Endothelial cell (in vitro differentiated cells): ENCODE measurements at regions not wholly inside any gene's neighbourhood (a gene's known extent, or its start where the extent isn't known, plus 50 kb on each side); places are given as distances from the start of the nearest gene placed in this dataset.

Source experiments
- DNase-seq: peaks from one replicate; pipeline ENCODE4 v3.0.0; 2021; ENCODE audit warnings: low spot score
- H3K27ac Mint-ChIP-seq: one replicate; pipeline ENCODE4 v1.8.0; 2021; ENCODE audit warnings: mixed read lengths, inconsistent platforms; ENCODE audit not compliant: unreplicated experiment
- H3K27me3 Mint-ChIP-seq: one replicate; pipeline ENCODE4 v1.8.0; 2021; ENCODE audit warnings: mild to moderate bottlenecking, moderate library complexity, mixed read lengths, inconsistent platforms; ENCODE audit not compliant: unreplicated experiment
- H3K36me3 Mint-ChIP-seq: one replicate; pipeline ENCODE4 v1.8.0; 2021; ENCODE audit warnings: mild to moderate bottlenecking, low read depth, mixed read lengths, inconsistent platforms; ENCODE audit not compliant: unreplicated experiment
- H3K4me1 Mint-ChIP-seq: one replicate; pipeline ENCODE4 v1.8.0; 2021; ENCODE audit warnings: mild to moderate bottlenecking, mixed read lengths, inconsistent platforms; ENCODE audit not compliant: unreplicated experiment
- H3K4me3 Mint-ChIP-seq: one replicate; pipeline ENCODE4 v1.8.0; 2021; ENCODE audit warnings: mild to moderate bottlenecking, mixed read lengths, inconsistent platforms; ENCODE audit not compliant: unreplicated experiment
- H3K9me3 Mint-ChIP-seq: one replicate; pipeline ENCODE4 v1.8.0; 2021; ENCODE audit warnings: mixed read lengths, inconsistent platforms; ENCODE audit not compliant: unreplicated experiment
- TF ChIP-seq, protein P1 (sequence below): fragments of 200-600 bp; sonication (generic); IDR thresholded peaks from one replicate; pipeline ENCODE4 v1.5.0; 2021; ENCODE audit warnings: antibody characterized with exemption; ENCODE audit not compliant: unreplicated experiment

DNA sequence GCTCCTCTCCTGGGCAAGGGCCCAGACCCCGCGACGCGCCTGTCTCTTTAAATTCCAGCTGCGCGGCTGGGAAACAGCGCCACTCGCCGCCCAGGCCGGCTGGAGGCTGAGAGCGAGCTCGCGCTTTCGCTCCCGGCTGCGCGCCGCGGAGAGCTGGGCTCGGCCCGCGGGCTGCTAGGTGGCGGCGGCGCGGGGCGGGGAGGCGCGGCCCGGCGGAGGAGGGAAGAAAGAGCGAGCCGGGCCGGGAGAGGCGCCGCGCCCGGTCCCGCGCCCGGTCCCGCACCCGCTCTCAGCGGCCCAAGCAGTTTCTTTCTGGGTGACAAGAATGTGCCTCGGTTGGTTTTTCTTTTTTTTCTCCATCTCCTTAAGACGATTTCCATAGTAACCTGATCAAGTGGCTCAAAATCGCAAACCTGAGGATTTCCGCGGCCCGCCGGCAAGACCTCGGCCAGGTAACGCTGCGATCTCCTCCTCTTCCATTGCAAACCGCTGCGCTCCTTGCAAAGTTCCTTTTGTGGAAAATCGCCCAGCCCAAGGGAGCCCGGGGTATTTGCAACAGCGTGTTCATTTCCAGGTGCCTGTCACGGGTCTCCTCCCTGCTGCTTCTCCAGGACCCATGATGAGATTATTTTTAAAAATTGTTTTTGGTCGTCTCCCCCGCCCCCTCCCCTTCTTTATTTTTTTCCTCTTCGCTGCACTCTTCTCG, 259.5 kb upstream of the E2F7 start:
- peak; percentile 83 for DNase-seq
- Mint-ChIP-seq H3K36me3 (no peaks in the 10 kb centered on the region), H3K27ac (peak overlapping the region; percentile 85), H3K4me3 (peak overlapping the region; percentile 92), H3K27me3 (no peaks in the 10 kb centered on the region), H3K9me3 (no peaks in the 10 kb centered on the region), H3K4me1 (peaks cover 12% of the 10 kb centered on the region)
- TF ChIP-seq, protein P1, sequence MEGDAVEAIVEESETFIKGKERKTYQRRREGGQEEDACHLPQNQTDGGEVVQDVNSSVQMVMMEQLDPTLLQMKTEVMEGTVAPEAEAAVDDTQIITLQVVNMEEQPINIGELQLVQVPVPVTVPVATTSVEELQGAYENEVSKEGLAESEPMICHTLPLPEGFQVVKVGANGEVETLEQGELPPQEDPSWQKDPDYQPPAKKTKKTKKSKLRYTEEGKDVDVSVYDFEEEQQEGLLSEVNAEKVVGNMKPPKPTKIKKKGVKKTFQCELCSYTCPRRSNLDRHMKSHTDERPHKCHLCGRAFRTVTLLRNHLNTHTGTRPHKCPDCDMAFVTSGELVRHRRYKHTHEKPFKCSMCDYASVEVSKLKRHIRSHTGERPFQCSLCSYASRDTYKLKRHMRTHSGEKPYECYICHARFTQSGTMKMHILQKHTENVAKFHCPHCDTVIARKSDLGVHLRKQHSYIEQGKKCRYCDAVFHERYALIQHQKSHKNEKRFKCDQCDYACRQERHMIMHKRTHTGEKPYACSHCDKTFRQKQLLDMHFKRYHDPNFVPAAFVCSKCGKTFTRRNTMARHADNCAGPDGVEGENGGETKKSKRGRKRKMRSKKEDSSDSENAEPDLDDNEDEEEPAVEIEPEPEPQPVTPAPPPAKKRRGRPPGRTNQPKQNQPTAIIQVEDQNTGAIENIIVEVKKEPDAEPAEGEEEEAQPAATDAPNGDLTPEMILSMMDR: no peak

DNA sequence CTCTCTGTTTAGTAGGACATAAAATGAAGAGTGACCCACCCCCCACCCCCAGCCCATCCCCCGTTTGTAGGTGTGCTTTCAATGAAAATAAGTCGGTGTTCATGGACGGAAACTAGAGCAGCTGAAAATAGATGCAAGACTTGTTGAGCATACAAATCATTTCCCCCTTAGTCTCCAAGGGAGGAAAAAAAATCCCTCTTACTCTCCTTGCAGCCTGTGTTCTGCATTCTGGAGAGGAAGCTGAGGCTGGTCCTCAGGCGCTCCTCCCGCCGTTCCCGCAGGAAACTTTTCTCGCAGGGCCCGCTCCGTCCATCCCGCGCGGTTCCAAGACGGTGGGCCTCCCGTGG, 259.0 kb upstream of the E2F7 start:
- H3K27me3 Mint-ChIP-seq: no peaks in the 10 kb centered on the region
- no peaks in the 10 kb centered on the region for H3K36me3 Mint-ChIP-seq
- H3K9me3 Mint-ChIP-seq: no peaks in the 10 kb centered on the region
- peaks cover 12% of the 10 kb centered on the region for H3K4me1 Mint-ChIP-seq
- DNase-seq: no peak
- no peak overlapping the region for H3K27ac Mint-ChIP-seq
- TF ChIP-seq, protein P1: no peak
- H3K4me3 Mint-ChIP-seq: peak overlapping the region; percentile 81

DNA sequence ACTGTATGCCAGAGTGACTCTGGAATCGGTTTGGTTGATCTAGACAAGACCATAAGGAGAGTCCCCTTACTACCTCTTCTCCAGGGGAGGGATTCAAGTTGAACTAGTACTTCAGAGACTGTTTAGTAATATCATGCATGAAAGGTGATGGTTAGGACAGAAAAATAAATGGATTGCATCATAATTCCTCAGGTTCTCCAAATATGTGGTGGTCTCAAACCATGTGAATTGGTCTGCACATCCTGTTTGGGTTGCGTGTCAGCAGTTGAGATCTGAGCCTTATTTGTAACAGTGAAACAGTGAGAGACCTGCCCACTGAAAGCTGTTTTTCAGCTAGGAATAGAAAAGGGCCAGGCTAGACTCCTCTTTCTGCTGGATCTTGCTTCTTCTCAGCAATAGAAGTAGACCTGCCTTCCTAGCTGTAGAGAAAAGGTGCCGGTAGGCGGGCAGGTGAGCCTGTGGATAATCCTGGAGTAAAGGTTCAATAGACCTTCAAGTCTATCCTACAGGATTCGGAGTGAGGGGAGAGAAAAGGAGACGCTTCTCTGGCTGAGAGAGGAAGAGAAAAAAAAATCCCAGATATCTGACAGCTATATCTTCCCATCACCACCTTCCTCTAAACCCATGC, 258.5 kb upstream of the E2F7 start:
- Mint-ChIP-seq H3K27me3 (no peaks in the 10 kb centered on the region), H3K27ac (no peak overlapping the region), H3K4me1 (peaks cover 12% of the 10 kb centered on the region), H3K36me3 (no peaks in the 10 kb centered on the region), H3K4me3 (peak overlapping the region; percentile 81), H3K9me3 (no peaks in the 10 kb centered on the region)
- TF ChIP-seq, protein P1: no peak
- DNase-seq: no peak

DNA sequence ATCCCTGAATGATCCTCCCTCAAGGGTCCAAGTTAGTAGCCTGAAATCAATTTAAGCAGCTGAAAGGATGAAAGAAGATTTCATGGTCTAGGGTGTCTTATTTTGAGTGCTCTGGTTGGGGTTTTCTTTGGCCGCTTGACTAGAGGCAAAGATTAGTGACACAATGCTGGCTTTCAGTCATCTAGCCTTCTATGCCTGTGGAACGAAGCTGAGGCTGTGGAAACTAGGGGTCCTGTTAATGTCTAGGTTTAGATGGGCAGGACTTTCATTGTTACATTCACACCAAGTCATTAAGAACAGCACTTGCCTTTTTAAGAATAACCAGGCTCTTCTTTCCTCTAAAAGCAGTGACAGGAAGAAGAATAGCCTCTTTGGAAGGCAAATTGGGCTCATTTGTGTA, 253.8 kb upstream of the E2F7 start:
- no peak for DNase-seq
- TF ChIP-seq, protein P1: no peak
- Mint-ChIP-seq H3K9me3 (no peaks in the 10 kb centered on the region), H3K4me1 (peaks cover 6% of the 10 kb centered on the region), H3K4me3 (no peak overlapping the region), H3K27ac (no peak overlapping the region), H3K27me3 (no peaks in the 10 kb centered on the region), H3K36me3 (no peaks in the 10 kb centered on the region)

DNA sequence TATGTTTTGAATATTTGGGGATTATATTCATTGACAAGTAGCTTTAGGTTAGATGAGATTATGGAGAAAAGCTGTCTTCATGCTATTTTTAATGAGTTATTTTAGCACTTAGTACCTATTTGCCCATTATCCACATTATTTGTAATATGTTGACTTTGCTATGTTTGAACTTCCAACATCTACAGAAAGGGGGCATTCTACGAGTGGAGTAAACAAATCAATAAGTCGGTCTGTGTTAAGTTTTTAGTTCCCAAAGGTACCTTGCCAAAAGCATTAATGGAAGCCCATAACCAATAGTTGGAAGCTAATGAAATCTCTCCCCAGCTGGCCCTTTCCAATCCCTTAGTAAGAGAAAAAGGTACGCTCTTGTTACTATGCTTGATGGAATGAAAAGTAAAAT, 250.0 kb upstream of the E2F7 start:
- TF ChIP-seq, protein P1: no peak
- no peaks in the 10 kb centered on the region for H3K4me1 Mint-ChIP-seq
- no peak for DNase-seq
- H3K36me3 Mint-ChIP-seq: no peaks in the 10 kb centered on the region
- no peaks in the 10 kb centered on the region for H3K9me3 Mint-ChIP-seq
- no peaks in the 10 kb centered on the region for H3K27me3 Mint-ChIP-seq
- H3K27ac Mint-ChIP-seq: no peak overlapping the region
- no peak overlapping the region for H3K4me3 Mint-ChIP-seq
